Astrocyte (in vitro differentiated cells and primary cell): ENCODE measurements at regions not wholly inside any gene's neighbourhood (a gene's known extent, or its start where the extent isn't known, plus 50 kb on each side); places are given as distances from the start of the nearest gene placed in this dataset.

ENCODE experiments used
- EZH2 ChIP-seq: IDR thresholded peaks from 2 replicates; pipeline ENCODE4 v1.6.1; 2012; ENCODE audit warnings: mild to moderate bottlenecking, low read length, inconsistent platforms; ENCODE audit not compliant: insufficient read depth
- TF ChIP-seq, protein P1 (sequence below): IDR thresholded peaks from 2 replicates; pipeline ENCODE4 v1.5.1; 2011; ENCODE audit warnings: low read depth, mild to moderate bottlenecking, inconsistent platforms, low read length, moderate library complexity; ENCODE audit not compliant: insufficient read depth

DNA sequence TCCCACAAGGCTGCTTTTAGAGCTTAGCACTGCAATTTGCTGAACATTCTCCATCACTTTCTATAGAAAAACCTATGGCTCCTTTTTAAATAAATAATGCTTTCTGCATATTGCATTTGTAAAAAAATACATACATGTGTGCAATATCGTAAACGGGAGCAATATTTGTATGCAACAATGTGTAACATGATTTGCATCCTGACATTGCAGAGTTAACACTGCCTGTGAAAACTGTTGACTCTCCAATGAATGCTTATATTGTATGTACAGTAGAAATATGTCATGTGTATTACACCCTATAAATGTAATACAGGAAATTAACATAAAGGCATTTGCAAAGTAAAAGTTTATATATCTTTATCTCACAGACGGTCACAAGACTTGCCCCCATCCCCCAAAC lies 135.0 kb upstream of the PIEZO2 start:
- TF ChIP-seq, protein P1, sequence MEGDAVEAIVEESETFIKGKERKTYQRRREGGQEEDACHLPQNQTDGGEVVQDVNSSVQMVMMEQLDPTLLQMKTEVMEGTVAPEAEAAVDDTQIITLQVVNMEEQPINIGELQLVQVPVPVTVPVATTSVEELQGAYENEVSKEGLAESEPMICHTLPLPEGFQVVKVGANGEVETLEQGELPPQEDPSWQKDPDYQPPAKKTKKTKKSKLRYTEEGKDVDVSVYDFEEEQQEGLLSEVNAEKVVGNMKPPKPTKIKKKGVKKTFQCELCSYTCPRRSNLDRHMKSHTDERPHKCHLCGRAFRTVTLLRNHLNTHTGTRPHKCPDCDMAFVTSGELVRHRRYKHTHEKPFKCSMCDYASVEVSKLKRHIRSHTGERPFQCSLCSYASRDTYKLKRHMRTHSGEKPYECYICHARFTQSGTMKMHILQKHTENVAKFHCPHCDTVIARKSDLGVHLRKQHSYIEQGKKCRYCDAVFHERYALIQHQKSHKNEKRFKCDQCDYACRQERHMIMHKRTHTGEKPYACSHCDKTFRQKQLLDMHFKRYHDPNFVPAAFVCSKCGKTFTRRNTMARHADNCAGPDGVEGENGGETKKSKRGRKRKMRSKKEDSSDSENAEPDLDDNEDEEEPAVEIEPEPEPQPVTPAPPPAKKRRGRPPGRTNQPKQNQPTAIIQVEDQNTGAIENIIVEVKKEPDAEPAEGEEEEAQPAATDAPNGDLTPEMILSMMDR, result no peak
- TF ChIP-seq EZH2, result no peak
